ENCODE measurements at regions not wholly inside any gene's neighbourhood (a gene's known extent, or its start where the extent isn't known, plus 50 kb on each side); places are given as distances from the start of the nearest gene placed in this dataset.

GRCh38 chr6:166025149-166025898 lies 142.3 kb downstream of the TBXT start:
- TF ChIP-seq CTCF (IDR thresholded peaks at IDR 0.05) (no peak), POLR2AphosphoS5 (IDR thresholded peaks at IDR 0.05) (no peak)
